Nephron progenitor cell (in vitro differentiated cells): ENCODE measurements at regions not wholly inside any gene's neighbourhood (a gene's known extent, or its start where the extent isn't known, plus 50 kb on each side); places are given as distances from the start of the nearest gene placed in this dataset.

Experiments
- DNase-seq: peaks from one replicate; pipeline ENCODE4 v3.0.0; 2021
- H3K27ac Mint-ChIP-seq: 2 replicates; pipeline ENCODE4 v1.8.0; 2021; ENCODE audit warnings: mild to moderate bottlenecking, moderate library complexity, mixed read lengths
- H3K27me3 Mint-ChIP-seq: 2 replicates; pipeline ENCODE4 v1.8.0; 2021; ENCODE audit warnings: mild to moderate bottlenecking, low read depth, mixed read lengths; ENCODE audit not compliant: poor library complexity
- H3K36me3 Mint-ChIP-seq: 2 replicates; pipeline ENCODE4 v1.8.0; 2021; ENCODE audit warnings: low read depth, mixed read lengths
- H3K4me1 Mint-ChIP-seq: 2 replicates; pipeline ENCODE4 v1.8.0; 2021; ENCODE audit warnings: mixed read lengths
- H3K4me3 Mint-ChIP-seq: 2 replicates; pipeline ENCODE4 v1.8.0; 2021; ENCODE audit warnings: mild to moderate bottlenecking, moderate library complexity, mixed read lengths
- H3K9me3 Mint-ChIP-seq: 2 replicates; pipeline ENCODE4 v1.8.0; 2021; ENCODE audit warnings: mild to moderate bottlenecking, moderate library complexity, mixed read lengths
- TF ChIP-seq, protein P1 (sequence below): fragments of 200-600 bp; sonication (generic); IDR thresholded peaks from 2 replicates; pipeline ENCODE4 v1.5.0; 2021; ENCODE audit warnings: antibody characterized with exemption

DNA sequence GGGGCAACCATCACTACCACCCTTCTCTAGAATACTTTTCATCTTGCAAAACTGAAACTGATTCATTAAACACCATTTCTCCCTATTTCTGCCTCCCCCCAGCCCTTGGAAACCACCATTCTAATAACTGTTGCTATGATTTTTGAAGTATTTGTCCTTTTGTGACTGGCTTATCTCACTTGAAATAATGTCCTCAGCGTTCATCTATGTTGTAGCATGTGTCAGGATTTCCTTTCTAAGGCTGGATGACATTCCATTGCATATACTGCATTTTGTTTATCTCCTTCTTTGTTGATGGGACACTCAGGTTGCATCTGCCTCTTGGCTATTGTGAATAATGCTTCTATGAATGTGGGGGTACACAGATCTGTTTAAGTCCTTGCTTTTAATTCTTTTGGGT is 327.6 kb upstream of the ZNF32 start:
- H3K36me3 Mint-ChIP-seq: no peaks in the 10 kb centered on the region

DNA sequence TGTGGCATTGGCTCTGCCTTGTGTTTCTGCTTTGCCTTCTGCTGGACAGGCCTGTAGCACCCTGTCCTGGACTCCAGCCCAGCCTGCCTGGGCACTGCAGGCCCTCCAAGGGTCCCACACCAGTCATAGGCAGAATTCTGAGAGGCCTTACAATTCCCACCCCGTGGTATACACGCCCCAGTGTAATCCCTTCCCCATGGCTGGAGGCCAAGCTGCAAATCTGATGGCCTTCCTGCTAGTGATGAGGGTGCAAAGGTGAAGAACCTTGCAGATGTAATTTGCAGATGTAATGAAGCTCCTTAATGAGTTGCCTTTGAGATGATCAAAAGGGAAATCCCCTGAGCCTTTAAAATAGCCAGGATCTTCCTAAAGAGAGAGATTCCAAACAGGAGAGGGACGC is 325.1 kb upstream of the ZNF32 start:
- H3K27ac Mint-ChIP-seq: no peak overlapping the region
- peaks cover 5% of the 10 kb centered on the region for H3K4me1 Mint-ChIP-seq
- H3K27me3 Mint-ChIP-seq: peaks cover 6% of the 10 kb centered on the region
- no peak overlapping the region for H3K4me3 Mint-ChIP-seq
- no peaks in the 10 kb centered on the region for H3K9me3 Mint-ChIP-seq
- TF ChIP-seq, protein P1, sequence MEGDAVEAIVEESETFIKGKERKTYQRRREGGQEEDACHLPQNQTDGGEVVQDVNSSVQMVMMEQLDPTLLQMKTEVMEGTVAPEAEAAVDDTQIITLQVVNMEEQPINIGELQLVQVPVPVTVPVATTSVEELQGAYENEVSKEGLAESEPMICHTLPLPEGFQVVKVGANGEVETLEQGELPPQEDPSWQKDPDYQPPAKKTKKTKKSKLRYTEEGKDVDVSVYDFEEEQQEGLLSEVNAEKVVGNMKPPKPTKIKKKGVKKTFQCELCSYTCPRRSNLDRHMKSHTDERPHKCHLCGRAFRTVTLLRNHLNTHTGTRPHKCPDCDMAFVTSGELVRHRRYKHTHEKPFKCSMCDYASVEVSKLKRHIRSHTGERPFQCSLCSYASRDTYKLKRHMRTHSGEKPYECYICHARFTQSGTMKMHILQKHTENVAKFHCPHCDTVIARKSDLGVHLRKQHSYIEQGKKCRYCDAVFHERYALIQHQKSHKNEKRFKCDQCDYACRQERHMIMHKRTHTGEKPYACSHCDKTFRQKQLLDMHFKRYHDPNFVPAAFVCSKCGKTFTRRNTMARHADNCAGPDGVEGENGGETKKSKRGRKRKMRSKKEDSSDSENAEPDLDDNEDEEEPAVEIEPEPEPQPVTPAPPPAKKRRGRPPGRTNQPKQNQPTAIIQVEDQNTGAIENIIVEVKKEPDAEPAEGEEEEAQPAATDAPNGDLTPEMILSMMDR: no peak
- DNase-seq: no peak
- no peaks in the 10 kb centered on the region for H3K36me3 Mint-ChIP-seq

More for the DNA sequence above, 327.6 kb upstream of the ZNF32 start:
- Mint-ChIP-seq H3K9me3 (no peaks in the 10 kb centered on the region), H3K27me3 (peaks cover 2% of the 10 kb centered on the region), H3K27ac (no peak overlapping the region), H3K4me3 (no peak overlapping the region), H3K4me1 (peaks cover 17% of the 10 kb centered on the region)
- DNase-seq: no peak
- TF ChIP-seq, protein P1: no peak

DNA sequence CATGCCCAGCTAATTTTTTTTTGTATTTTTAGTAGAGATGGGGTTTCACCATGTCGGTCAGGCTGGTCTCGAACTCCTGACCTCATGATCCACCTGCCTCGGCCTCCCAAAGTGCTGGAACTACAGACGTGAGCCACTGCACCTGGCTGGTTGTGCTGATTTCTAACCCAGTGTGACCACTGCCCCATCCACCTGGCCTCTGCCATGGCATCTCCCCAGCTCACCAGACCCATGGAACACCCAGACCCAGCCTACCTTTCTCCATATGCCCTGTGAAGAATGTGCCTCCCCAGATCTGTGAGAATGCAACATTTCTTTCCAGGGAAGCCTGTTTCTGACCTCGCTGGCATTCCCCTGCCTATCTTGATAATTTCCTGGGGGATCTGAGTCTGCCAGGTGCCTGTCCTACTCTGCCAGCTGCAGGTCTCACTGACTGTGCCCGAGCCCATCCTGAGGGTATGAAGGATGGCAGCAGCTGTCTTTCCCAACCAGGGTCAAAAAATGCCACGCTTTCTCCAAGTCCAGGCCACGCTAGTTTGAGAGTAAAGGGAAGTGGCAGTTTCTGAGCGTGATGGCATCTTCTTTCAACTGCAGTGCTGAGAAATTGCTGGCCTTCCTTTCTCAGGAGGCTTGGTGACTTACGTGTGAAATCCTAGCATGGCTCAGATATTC is 324.4 kb upstream of the ZNF32 start:
- no peak overlapping the region for H3K27ac Mint-ChIP-seq
- peaks cover 5% of the 10 kb centered on the region for H3K4me1 Mint-ChIP-seq
- peaks cover 9% of the 10 kb centered on the region for H3K27me3 Mint-ChIP-seq
- no peaks in the 10 kb centered on the region for H3K9me3 Mint-ChIP-seq
- no peak for DNase-seq
- no peaks in the 10 kb centered on the region for H3K36me3 Mint-ChIP-seq
- TF ChIP-seq, protein P1: no peak
- no peak overlapping the region for H3K4me3 Mint-ChIP-seq

DNA sequence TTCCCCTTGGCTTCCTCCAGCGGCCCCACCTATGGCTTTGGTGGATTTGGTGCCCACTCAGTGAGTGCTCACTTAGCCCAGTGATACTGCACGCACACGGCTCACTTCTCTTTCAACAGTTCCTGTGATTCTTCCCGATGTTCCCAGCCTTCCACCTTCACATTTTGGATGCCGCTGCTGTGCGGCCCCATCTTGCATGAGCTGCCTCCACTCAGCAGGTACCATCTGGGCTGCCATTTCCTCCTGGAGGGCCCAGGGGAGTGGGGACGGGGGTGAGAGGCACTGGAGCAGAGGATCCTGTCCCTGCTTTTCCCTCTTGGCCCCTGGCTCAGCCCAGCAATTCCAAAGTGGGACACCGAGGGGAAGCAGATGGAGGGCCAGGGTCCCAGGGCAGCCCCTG is 323.3 kb upstream of the ZNF32 start:
- no peak for DNase-seq
- Mint-ChIP-seq H3K4me1 (peaks cover 5% of the 10 kb centered on the region), H3K4me3 (no peak overlapping the region), H3K36me3 (no peaks in the 10 kb centered on the region), H3K9me3 (no peaks in the 10 kb centered on the region), H3K27ac (no peak overlapping the region), H3K27me3 (peaks cover 20% of the 10 kb centered on the region)
- TF ChIP-seq, protein P1: no peak

DNA sequence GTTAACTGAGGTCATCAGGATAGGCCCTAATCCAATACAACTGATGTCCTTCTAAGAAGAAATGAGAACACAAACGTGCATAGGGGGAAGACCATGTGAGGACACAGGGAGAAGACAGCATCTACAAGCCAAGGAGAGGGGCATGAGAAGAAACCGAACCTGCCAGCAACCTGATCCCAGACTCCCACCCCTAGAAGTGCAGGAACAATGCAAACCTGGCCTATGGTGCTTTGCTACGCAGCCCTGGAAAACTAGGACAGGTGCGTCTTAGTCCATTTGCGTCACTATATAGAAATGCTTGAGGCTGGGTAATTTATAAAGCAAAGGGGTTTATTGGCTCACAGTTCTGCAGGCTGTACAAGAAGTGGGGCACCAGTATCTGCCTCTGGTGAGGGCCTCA is 322.6 kb upstream of the ZNF32 start:
- H3K4me1 Mint-ChIP-seq: peaks cover 7% of the 10 kb centered on the region
- DNase-seq: no peak
- H3K9me3 Mint-ChIP-seq: no peaks in the 10 kb centered on the region
- no peak overlapping the region for H3K27ac Mint-ChIP-seq
- TF ChIP-seq, protein P1: no peak
- no peak overlapping the region for H3K4me3 Mint-ChIP-seq
- peaks cover 21% of the 10 kb centered on the region for H3K27me3 Mint-ChIP-seq
- H3K36me3 Mint-ChIP-seq: no peaks in the 10 kb centered on the region

DNA sequence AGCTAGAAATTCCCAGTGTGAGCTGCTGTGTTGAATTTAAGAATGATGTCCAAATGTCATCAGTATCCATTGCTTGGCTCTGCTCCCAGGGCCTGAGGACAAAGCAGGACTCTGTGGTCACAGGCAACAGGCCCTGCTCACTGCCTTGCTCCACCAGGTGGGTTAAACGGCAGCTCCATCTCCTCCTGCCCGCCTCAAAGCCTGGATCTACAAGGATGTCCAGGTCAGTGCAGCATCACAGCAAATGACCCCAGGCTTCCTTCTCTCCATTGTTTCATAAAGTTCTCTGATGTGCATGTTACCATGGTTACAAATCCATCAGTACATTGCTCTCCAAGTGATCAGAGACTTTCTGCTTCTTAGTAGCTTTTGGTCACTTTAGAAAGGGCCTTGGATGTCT is 322.0 kb upstream of the ZNF32 start:
- Mint-ChIP-seq H3K9me3 (no peaks in the 10 kb centered on the region), H3K4me1 (peaks cover 13% of the 10 kb centered on the region), H3K27ac (no peak overlapping the region), H3K4me3 (no peak overlapping the region), H3K36me3 (no peaks in the 10 kb centered on the region), H3K27me3 (peaks cover 21% of the 10 kb centered on the region)
- no peak for DNase-seq
- TF ChIP-seq, protein P1: no peak
